Mesodermal cell (in vitro differentiated cells): ENCODE measurements at regions not wholly inside any gene's neighbourhood (a gene's known extent, or its start where the extent isn't known, plus 50 kb on each side); places are given as distances from the start of the nearest gene placed in this dataset.
A peak's percentile ranks its signal among the peaks of the same experiment; 100 is the strongest.

Experiments used
- H3K27ac ChIP-seq: 2 replicates; pipeline ENCODE4 v1.7.0; 2013; ENCODE audit warnings: mild to moderate bottlenecking, low read depth, low read length, moderate library complexity; ENCODE audit not compliant: severe bottlenecking
- H3K36me3 ChIP-seq: 2 replicates; pipeline ENCODE4 v1.7.1; 2013; ENCODE audit warnings: mild to moderate bottlenecking, low read length, moderate library complexity; ENCODE audit not compliant: control insufficient read depth, insufficient read depth
- H3K4me1 ChIP-seq: one replicate; pipeline ENCODE4 v1.7.1; 2013; ENCODE audit warnings: mild to moderate bottlenecking, low read length; ENCODE audit not compliant: insufficient read depth, control insufficient read depth, poor library complexity, severe bottlenecking
- H3K4me3 ChIP-seq: 2 replicates; pipeline ENCODE4 v1.7.0; 2013; ENCODE audit warnings: low read length, control low read depth, mild to moderate bottlenecking; ENCODE audit not compliant: insufficient read depth, poor library complexity, severe bottlenecking; ENCODE audit errors: extremely low read depth
- H3K9me3 ChIP-seq: 2 replicates; pipeline ENCODE4 v1.7.1; 2013; ENCODE audit warnings: mild to moderate bottlenecking, low read length, moderate library complexity; ENCODE audit not compliant: control insufficient read depth
- WGBS, 2 experiments: methylation state at CpG; one replicate each; pipeline ENCODE4 v1.1.5; 2013; ENCODE audit warnings: missing lambda C conversion rate in 2 of 2; ENCODE audit not compliant: insufficient coverage in 2 of 2; 5-methylcytosine and 5-hydroxymethylcytosine counted together

GRCh38 chr1:103250441-103250861, 142.1 kb upstream of the COL11A1 start:
- Histone ChIP-seq H3K36me3 (no peaks in the 10 kb centered on the region), H3K9me3 (no peaks in the 10 kb centered on the region), H3K4me3 (no peak overlapping the region), H3K4me1 (peaks cover 33% of the 10 kb centered on the region), H3K27ac (peak overlapping the region; percentile 97)
- WGBS, 2 experiments: 0 to 5% methylated on average over 1 to 2 of the region's 3 CpGs

DNA sequence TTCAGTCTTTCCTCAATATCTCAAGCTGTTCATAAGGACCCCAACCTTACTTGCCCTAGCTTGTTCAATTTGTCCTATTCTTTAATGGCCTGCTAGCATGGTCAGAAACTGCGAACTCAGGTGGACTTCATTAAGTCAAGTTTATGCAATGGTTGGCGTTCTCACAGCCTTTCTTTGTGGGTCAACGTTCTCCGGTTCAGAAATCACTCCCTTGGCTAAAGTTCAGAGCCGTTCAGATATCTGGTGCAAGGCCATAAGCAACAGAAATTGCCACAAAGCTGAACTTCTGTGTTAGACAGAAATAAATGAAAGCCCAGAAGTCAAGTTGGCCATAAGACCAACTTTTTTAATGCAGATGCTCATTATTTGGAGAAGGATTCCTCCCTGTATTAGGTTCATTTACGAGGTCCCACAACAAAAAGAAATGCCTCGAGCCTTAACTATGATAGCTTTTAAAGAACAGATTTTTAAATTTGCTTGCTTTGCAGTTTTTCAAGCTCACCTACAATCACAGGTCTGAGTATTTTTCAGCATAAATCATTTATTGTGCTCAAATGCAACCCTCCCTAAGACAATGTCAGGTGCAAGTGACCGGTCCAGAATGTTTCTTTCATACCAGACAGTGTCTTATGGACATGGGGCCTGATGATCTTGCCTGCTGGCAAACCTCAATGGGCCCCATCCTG, 140.2 kb upstream of the COL11A1 start:
- Histone ChIP-seq H3K36me3 (no peaks in the 10 kb centered on the region), H3K9me3 (no peaks in the 10 kb centered on the region), H3K4me3 (no peak overlapping the region), H3K27ac (no peak overlapping the region), H3K4me1 (peaks cover 32% of the 10 kb centered on the region)
- 88 to 97% methylated on average over 6 to 7 of the region's 8 CpGs for WGBS, 2 experiments

DNA sequence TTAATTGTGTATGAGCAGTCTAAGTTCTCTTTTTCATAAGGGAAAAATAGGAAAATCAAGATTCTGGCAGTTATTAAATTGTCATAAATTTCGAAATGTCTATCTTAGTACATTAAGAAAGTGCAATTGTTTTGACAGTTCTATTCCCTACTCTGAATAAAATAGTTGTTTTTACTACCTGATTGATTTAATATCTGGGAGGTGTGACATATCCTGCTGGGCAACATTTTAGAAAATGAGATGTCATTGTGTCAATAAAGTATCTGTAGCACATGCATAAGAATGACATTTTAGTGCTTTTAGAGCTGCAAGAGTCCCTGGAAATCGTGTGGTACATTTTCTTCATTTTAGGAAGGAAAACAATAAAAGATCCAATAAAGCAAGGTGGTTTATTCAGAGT, 139.2 kb upstream of the COL11A1 start:
- H3K9me3 ChIP-seq: no peaks in the 10 kb centered on the region
- no peak overlapping the region for H3K27ac ChIP-seq
- H3K4me3 ChIP-seq: no peak overlapping the region
- H3K36me3 ChIP-seq: no peaks in the 10 kb centered on the region
- no CpG with 5 or more reads among the region's 2 CpGs for WGBS, 2 experiments
- H3K4me1 ChIP-seq: peaks cover 28% of the 10 kb centered on the region

DNA sequence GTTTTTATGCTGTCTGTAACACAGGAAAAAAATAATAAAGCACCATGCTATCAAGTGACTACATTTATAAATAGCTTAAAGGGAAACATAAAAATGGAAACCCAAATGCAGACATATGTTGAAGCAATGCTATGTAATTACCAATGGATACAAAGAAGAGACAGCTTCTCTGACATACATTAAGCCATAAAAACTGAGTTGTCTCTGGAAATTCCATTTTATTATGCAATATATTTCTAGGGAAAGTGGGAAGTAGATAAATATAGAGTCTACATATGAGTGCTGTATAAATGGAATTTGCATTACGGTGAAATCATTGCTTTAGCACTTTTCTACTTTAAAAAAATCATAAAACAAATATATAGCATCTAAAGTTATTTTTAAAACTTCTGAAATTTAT, 135.2 kb upstream of the COL11A1 start:
- no CpG with 5 or more reads among the region's 1 CpG for WGBS, 2 experiments
- no peaks in the 10 kb centered on the region for H3K9me3 ChIP-seq
- H3K27ac ChIP-seq: no peak overlapping the region
- peaks cover 14% of the 10 kb centered on the region for H3K4me1 ChIP-seq
- H3K36me3 ChIP-seq: no peaks in the 10 kb centered on the region
- no peak overlapping the region for H3K4me3 ChIP-seq

DNA sequence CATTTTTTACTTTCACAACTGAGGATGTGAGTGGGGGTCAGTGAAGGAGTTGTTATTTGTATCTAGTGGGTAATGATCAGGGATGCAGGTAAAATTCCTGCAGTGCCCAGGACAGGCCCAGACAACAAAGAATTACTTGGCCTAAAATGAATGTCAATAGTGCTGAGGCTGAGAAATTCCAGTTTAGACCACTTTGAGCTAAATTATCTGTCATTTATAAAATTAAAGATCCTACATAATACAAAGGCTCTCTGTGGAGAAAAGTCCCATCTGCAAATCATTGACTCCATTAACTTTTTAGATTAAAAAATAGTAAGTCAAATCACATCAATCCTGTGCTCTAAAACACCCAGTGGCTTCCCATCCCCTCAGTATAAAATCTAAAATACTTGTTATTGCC, 130.7 kb upstream of the COL11A1 start:
- Histone ChIP-seq H3K27ac (no peak overlapping the region), H3K4me3 (no peak overlapping the region), H3K9me3 (peaks cover 10% of the 10 kb centered on the region), H3K4me1 (peaks cover 12% of the 10 kb centered on the region), H3K36me3 (no peaks in the 10 kb centered on the region)

DNA sequence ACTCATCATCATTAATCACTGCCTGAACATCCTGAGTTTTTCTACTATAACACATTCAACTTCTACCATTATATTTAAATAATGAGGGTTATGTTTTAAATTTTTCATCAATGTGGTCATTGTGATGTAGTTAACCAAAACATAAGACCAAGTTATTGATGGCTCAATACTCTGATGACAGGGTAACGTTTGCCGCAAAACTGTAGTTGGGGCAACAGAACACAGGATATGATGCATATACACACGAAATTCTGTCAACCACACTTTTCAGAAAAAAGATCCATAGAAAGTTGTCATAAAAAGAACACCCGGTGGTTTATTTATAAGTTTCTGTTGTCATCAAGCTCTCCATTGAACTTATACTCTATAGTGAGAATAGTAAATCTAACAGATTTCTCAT, 121.7 kb upstream of the COL11A1 start:
- no peak overlapping the region for H3K27ac ChIP-seq
- WGBS, 2 experiments: 100% methylated on average over 2 of the region's 4 CpGs; no CpG with 5 or more reads in 1 of the 2 experiments
- H3K4me3 ChIP-seq: no peak overlapping the region
- H3K9me3 ChIP-seq: no peaks in the 10 kb centered on the region
- H3K36me3 ChIP-seq: no peaks in the 10 kb centered on the region
- no peaks in the 10 kb centered on the region for H3K4me1 ChIP-seq

DNA sequence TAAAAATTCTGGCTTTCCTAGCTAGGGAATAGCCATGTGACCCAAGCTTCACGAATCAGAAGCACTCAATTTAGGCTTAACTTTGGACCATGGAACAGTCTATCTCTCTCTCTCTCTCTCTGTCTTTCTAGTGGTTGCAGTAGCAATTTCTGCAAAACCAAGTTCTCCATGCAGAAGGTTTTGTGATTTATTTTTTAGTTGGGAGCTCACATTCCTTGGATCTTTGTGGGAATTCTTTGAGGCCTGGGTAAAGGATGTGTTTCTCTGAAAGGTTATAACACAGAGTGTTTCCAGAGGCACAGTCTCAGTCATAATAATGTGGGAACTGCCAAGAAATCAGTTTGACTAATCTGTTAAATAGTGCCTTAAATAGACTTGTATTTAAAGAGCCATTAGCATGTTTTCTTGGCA, 112.3 kb upstream of the COL11A1 start:
- no peaks in the 10 kb centered on the region for H3K36me3 ChIP-seq
- H3K4me3 ChIP-seq: no peak overlapping the region
- H3K4me1 ChIP-seq: no peaks in the 10 kb centered on the region
- 100% methylated on average over 1 of the region's 1 CpG for WGBS, 2 experiments
- no peaks in the 10 kb centered on the region for H3K9me3 ChIP-seq
- H3K27ac ChIP-seq: peak overlapping the region; percentile 48

- Histone ChIP-seq H3K9me3 (no peaks in the 10 kb centered on the region), H3K27ac (no peak overlapping the region), H3K4me3 (no peak overlapping the region), H3K4me1 (no peaks in the 10 kb centered on the region), H3K36me3 (no peaks in the 10 kb centered on the region)
- no CpG with 5 or more reads among the region's 1 CpG for WGBS, 2 experiments
Observed at GRCh38 chr1:103218821-103219220, 110.5 kb upstream of the COL11A1 start.

- Histone ChIP-seq H3K4me1 (no peaks in the 10 kb centered on the region), H3K4me3 (no peak overlapping the region), H3K36me3 (no peaks in the 10 kb centered on the region), H3K9me3 (no peaks in the 10 kb centered on the region), H3K27ac (no peak overlapping the region)
Observed at GRCh38 chr1:103218369-103218768, 110.0 kb upstream of the COL11A1 start.

- Histone ChIP-seq H3K27ac (no peak overlapping the region), H3K9me3 (no peaks in the 10 kb centered on the region)
Observed at GRCh38 chr1:103211073-103211472, 102.8 kb upstream of the COL11A1 start.

GRCh38 chr1:103208844-103209243, 100.5 kb upstream of the COL11A1 start:
- Histone ChIP-seq H3K9me3 (no peaks in the 10 kb centered on the region), H3K27ac (no peak overlapping the region), H3K36me3 (no peaks in the 10 kb centered on the region), H3K4me1 (no peaks in the 10 kb centered on the region), H3K4me3 (no peak overlapping the region)
- 92 to 100% methylated on average over 1 to 2 of the region's 2 CpGs for WGBS, 2 experiments

More at GRCh38 chr1:103211073-103211472, 102.8 kb upstream of the COL11A1 start:
- Histone ChIP-seq H3K4me1 (no peaks in the 10 kb centered on the region), H3K4me3 (no peak overlapping the region), H3K36me3 (no peaks in the 10 kb centered on the region)
- no CpG with 5 or more reads among the region's 1 CpG for WGBS, 2 experiments
